PC-3 (cell line): ENCODE measurements at regions not wholly inside any gene's neighbourhood (a gene's known extent, or its start where the extent isn't known, plus 50 kb on each side); places are given as distances from the start of the nearest gene placed in this dataset.

Experiments
- ATAC-seq: fragments of 200-7000 bp; cut with Tn5 transposase; 2 replicates; pipeline ENCODE4 v1.9.1; 2020; ENCODE audit warnings: mild to moderate bottlenecking, moderate library complexity
- BruUV-seq: library from RNA; stranded (reverse); fragments of 400-500 nt; replicated peaks from 2 replicates; lab custom pipeline; 2021; lab: Mats Ljungman, UMichigan
- CTCF ChIA-PET: fragments of 300-600 bp; sonication (Branson Sonifier 250); formaldehyde crosslinking; loops from one replicate; lab custom pipeline; 2022; ENCODE audit warnings: antibody characterized with exemption; lab: Charles Lee
- POLR2A ChIA-PET: fragments of 300-600 bp; sonication (Branson Sonifier 250); formaldehyde crosslinking; loops from one replicate; lab custom pipeline; 2022; ENCODE audit warnings: antibody characterized with exemption; ENCODE audit not compliant: unreplicated experiment; lab: Charles Lee
- DNase-seq: peaks from one replicate; pipeline ENCODE4 v3.0.0-alpha.2; 2015
- H2AFZ ChIP-seq: fragments of 300-600 bp; sonication (generic); 2 replicates; pipeline ENCODE4 v1.6.0; 2016; ENCODE audit warnings: antibody characterized with exemption, low read length
- H3F3A ChIP-seq: fragments of 300-600 bp; sonication (generic); one replicate; pipeline ENCODE4 v1.6.0; 2017; ENCODE audit warnings: antibody characterized with exemption, low read length, control low read depth, mild to moderate bottlenecking; ENCODE audit not compliant: unreplicated experiment
- H3K27ac ChIP-seq: fragments of 300-600 bp; sonication (generic); 2 replicates; pipeline ENCODE4 v1.5.1; 2016; ENCODE audit warnings: mild to moderate bottlenecking, low read length
- H3K27me3 ChIP-seq: fragments of 300-600 bp; sonication (generic); 2 replicates; pipeline ENCODE4 v1.6.1; 2016; ENCODE audit warnings: low read length, mixed read lengths
- H3K36me3 ChIP-seq: fragments of 300-600 bp; sonication (generic); 2 replicates; pipeline ENCODE4 v1.6.1; 2016; ENCODE audit warnings: low read depth, mixed run types, low read length, mixed read lengths
- H3K4me1 ChIP-seq: fragments of 300-600 bp; sonication (generic); 2 replicates; pipeline ENCODE4 v1.5.1; 2016; ENCODE audit warnings: low read length; ENCODE audit not compliant: insufficient read depth
- H3K4me2 ChIP-seq: fragments of 300-600 bp; sonication (generic); 2 replicates; pipeline ENCODE4 v1.6.0; 2016; ENCODE audit warnings: low read length
- H3K4me3 ChIP-seq: fragments of 300-600 bp; sonication (generic); 2 replicates; pipeline ENCODE4 v1.5.1; 2016; ENCODE audit warnings: mild to moderate bottlenecking, low read length, mixed read lengths
- H3K79me2 ChIP-seq: fragments of 300-600 bp; sonication (generic); 2 replicates; pipeline ENCODE4 v1.6.1; 2017; ENCODE audit warnings: low read length, mixed read lengths
- H3K9ac ChIP-seq: fragments of 300-600 bp; sonication (generic); 2 replicates; pipeline ENCODE4 v1.6.0; 2016; ENCODE audit warnings: mild to moderate bottlenecking, low read length
- H3K9me2 ChIP-seq: fragments of 300-600 bp; sonication (generic); replicated peaks from 2 replicates; pipeline ENCODE4 v1.6.1; 2016; ENCODE audit warnings: mixed run types, low read length, mixed read lengths
- H3K9me3 ChIP-seq: fragments of 300-600 bp; sonication (generic); 2 replicates; pipeline ENCODE4 v1.6.1; 2016; ENCODE audit warnings: low read length, mixed read lengths
- H4K20me1 ChIP-seq: fragments of 300-600 bp; sonication (generic); 2 replicates; pipeline ENCODE4 v1.6.1; 2016; ENCODE audit warnings: low read length, mixed read lengths
- EZH2 ChIP-seq: fragments of 300-600 bp; sonication (generic); IDR thresholded peaks from one replicate; pipeline ENCODE4 v1.6.1; 2017; ENCODE audit warnings: antibody characterized with exemption, mild to moderate bottlenecking, low read length; ENCODE audit not compliant: unreplicated experiment
- EZH2phosphoT487 ChIP-seq: fragments of 300-600 bp; sonication (generic); IDR thresholded peaks from 2 replicates; pipeline ENCODE4 v1.6.1; 2018; ENCODE audit warnings: mild to moderate bottlenecking, antibody characterized with exemption, low read length, borderline replicate concordance
- intact Hi-C: fragments of 100-400 bp; cut with micrococcal nuclease; formaldehyde crosslinking; loops from 2 replicates; pipeline ENCODE4 v1.9.0; 2023
- TF ChIP-seq, protein P1 (sequence below): fragments of 300-600 bp; sonication (generic); conservative IDR thresholded peaks from 2 replicates; pipeline ENCODE4 v1.5.1; 2017; ENCODE audit warnings: antibody characterized with exemption, low read depth, mild to moderate bottlenecking, low read length

DNA sequence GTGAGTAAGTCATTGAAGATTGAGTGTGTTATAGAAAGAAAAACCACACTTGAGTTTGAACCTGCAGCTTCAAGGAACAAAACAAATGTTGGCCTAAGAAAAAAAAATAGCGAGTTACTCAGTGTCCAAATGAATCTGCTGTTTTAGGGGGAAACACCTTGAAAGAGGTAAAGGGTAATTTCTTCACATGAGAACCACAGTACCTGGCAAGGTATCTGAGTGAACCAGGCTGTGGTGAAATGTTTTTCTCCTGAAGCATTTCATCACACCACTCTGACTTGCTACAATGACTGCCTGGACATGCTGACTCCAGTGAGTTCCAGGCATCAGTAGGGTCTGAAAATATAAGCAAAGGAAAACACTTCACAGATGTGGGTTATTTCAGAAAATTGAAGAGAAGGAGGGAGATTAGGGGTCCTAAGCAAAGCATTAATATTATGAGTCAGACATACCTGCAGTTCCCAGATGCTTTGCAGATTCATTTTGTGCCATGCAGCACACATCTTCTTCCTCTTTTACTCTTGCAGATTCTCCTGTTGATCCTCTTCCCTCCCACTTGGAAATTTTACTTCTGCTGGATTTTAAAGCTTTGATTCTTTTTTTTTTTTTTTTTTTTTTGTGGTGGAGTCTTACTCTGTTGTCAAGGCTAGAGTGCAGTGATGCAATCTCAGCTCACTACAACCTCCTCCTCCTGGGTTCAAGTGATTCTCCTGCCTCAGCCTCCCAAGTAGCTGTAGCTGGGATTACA is 206.2 kb upstream of the SGK1 start:
- H4K20me1 ChIP-seq = no peaks in the 10 kb centered on the region
- no peak overlapping the region for H3K27ac ChIP-seq
- no peaks in the 10 kb centered on the region for H3K9me3 ChIP-seq
- H3K4me2 ChIP-seq = no peak overlapping the region
- POLR2A ChIA-PET = no interaction called here
- CTCF ChIA-PET = no interaction called here
- BruUV-seq = no TSS peak
- no peak overlapping the region for H3K9ac ChIP-seq
- no peaks in the 10 kb centered on the region for H3K79me2 ChIP-seq
- no peak overlapping the region for H2AFZ ChIP-seq
- H3K4me1 ChIP-seq = peaks cover 10% of the 10 kb centered on the region; the same call in 1 of the 2 replicates
- no peak for ATAC-seq
- no peak overlapping the region for H3K4me3 ChIP-seq
- no peaks in the 10 kb centered on the region for H3F3A ChIP-seq
- intact Hi-C loops = no loop called here
- H3K36me3 ChIP-seq = no peaks in the 10 kb centered on the region
- no peak for DNase-seq
- H3K27me3 ChIP-seq = no peaks in the 10 kb centered on the region
- TF ChIP-seq EZH2phosphoT487 = no peak
- TF ChIP-seq, protein P1, sequence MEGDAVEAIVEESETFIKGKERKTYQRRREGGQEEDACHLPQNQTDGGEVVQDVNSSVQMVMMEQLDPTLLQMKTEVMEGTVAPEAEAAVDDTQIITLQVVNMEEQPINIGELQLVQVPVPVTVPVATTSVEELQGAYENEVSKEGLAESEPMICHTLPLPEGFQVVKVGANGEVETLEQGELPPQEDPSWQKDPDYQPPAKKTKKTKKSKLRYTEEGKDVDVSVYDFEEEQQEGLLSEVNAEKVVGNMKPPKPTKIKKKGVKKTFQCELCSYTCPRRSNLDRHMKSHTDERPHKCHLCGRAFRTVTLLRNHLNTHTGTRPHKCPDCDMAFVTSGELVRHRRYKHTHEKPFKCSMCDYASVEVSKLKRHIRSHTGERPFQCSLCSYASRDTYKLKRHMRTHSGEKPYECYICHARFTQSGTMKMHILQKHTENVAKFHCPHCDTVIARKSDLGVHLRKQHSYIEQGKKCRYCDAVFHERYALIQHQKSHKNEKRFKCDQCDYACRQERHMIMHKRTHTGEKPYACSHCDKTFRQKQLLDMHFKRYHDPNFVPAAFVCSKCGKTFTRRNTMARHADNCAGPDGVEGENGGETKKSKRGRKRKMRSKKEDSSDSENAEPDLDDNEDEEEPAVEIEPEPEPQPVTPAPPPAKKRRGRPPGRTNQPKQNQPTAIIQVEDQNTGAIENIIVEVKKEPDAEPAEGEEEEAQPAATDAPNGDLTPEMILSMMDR = no peak
- TF ChIP-seq EZH2 = no peak
- no peaks in the 10 kb centered on the region for H3K9me2 ChIP-seq

DNA sequence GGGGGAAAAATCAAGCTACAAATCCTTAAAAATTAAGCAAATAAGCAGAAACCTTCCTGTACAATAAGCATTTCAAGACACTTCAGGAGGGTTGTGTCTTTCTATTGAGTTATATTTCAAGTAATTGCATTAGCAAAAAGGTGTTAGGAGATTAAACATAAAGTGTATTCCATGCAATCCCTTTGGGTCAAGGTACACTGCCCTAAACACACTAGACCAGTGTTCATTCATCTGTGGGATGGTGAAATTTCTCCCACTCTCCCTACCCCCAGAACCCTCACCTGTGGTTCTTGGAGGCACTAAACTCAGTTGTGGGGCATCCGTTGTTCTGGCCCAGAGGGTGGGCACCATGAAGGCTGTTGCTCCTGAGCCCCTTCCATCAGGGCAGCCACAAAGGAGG is 205.1 kb upstream of the SGK1 start:
- Histone ChIP-seq H3K36me3 (no peaks in the 10 kb centered on the region), H3K4me3 (no peak overlapping the region), H3K9ac (no peak overlapping the region), H3K27me3 (no peaks in the 10 kb centered on the region), H3K9me2 (no peaks in the 10 kb centered on the region), H2AFZ (no peak overlapping the region), H3F3A (no peaks in the 10 kb centered on the region), H3K79me2 (no peaks in the 10 kb centered on the region), H3K4me1 (peaks cover 10% of the 10 kb centered on the region; the same call in 1 of the 2 replicates), H3K4me2 (no peak overlapping the region), H4K20me1 (no peaks in the 10 kb centered on the region), H3K9me3 (no peaks in the 10 kb centered on the region), H3K27ac (no peak overlapping the region)
- ChIA-PET POLR2A (no interaction called here), CTCF (no interaction called here)
- TF ChIP-seq, protein P1 = no peak
- TF ChIP-seq EZH2 = no peak
- no peak for TF ChIP-seq EZH2phosphoT487
- ATAC-seq (no peak), DNase-seq (no peak)
- intact Hi-C loops = no loop called here
- no TSS peak for BruUV-seq

DNA sequence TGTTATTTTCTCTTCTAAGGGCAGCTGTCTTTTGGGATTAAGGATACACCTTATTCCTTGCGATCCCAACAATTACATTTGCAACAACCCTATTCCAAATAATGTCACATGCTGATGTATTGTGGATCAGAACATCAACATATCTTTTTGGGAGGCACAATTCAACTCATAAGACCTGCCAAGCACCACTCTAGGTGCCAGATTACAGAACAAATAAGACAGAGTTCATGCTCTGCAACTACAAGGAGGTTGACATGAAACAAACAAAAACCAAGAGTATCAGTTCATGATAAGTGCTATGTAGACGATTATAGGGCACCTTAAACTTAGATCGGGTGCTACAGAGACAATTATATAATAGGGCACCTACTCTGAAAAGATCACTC is 203.2 kb upstream of the SGK1 start:
- H3K4me3 ChIP-seq = no peak overlapping the region
- no peaks in the 10 kb centered on the region for H3K9me2 ChIP-seq
- no peak overlapping the region for H3K27ac ChIP-seq
- H3K9ac ChIP-seq = no peak overlapping the region
- DNase-seq (no peak), ATAC-seq (no peak)
- H3K36me3 ChIP-seq = no peaks in the 10 kb centered on the region
- no TSS peak for BruUV-seq
- no peaks in the 10 kb centered on the region for H3K79me2 ChIP-seq
- intact Hi-C loops = no loop called here
- POLR2A ChIA-PET = no interaction called here
- H2AFZ ChIP-seq = no peak overlapping the region
- H3K9me3 ChIP-seq = no peaks in the 10 kb centered on the region
- H3K4me1 ChIP-seq = peaks cover 10% of the 10 kb centered on the region; the same call in 1 of the 2 replicates
- H4K20me1 ChIP-seq = no peaks in the 10 kb centered on the region
- no peak for TF ChIP-seq EZH2
- TF ChIP-seq, protein P1 = no peak
- TF ChIP-seq EZH2phosphoT487 = no peak
- H3F3A ChIP-seq = no peaks in the 10 kb centered on the region
- H3K4me2 ChIP-seq = no peak overlapping the region
- CTCF ChIA-PET = no interaction called here
- no peaks in the 10 kb centered on the region for H3K27me3 ChIP-seq
